HG03060 (cell line): ENCODE measurements at regions not wholly inside any gene's neighbourhood (a gene's known extent, or its start where the extent isn't known, plus 50 kb on each side); places are given as distances from the start of the nearest gene placed in this dataset.

ENCODE experiments used
- ATAC-seq: cut with Tn5 transposase; IDR thresholded peaks from one replicate; pipeline ENCODE4 v1.9.1; 2021; ENCODE audit warnings: low read depth, moderate number of reproducible peaks; ENCODE audit not compliant: unreplicated experiment

DNA sequence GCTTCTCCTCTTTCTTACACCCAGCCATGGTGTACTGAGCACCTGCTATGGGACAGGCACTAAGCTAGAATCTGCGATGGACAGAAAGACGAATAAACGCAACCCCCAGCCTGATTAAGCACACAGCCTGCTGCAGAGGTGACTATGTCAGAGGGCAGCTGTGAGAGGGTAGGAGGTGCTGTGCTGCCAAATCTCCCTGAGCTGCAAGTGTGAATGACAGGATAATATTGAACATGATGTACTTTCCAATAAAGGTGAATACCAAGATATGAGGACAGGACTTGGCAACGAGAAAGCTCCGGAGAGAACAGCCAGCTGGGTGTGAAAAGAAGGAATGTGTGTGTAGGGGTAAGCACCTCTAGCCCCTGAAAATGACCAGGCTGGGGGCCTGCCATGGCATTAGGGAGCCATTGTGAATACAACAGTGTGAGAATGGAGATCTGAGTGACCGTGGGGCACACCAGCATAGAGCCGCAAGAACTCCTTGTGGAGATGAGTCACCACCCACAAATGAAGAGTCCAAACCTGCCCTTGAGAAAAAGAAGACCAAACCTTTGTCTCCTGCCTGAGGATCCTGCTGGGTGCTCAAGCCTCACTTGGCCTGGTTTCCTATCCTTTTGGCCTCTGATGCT is 83.0 kb upstream of the ATF3 start:
- ATAC-seq = no peak

DNA sequence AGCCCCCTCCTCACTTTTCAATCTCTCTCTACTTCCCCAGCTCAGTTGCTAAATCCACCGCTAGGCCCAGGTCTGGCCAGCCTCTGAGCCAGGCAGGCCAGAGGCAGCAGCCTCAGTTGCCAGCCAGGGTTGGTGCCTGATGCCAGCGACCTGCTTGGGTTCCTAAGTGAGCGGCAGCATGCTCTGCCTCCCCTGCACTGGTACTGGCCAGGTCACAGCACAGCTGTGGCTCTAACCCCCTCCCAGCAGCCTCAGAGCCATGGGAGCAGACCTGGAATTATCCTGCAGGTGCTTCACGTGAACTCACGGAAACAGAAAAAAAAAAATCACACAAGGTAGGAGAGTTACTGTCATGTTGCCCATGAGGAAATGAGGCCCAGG is 82.5 kb upstream of the ATF3 start:
- no peak for ATAC-seq

DNA sequence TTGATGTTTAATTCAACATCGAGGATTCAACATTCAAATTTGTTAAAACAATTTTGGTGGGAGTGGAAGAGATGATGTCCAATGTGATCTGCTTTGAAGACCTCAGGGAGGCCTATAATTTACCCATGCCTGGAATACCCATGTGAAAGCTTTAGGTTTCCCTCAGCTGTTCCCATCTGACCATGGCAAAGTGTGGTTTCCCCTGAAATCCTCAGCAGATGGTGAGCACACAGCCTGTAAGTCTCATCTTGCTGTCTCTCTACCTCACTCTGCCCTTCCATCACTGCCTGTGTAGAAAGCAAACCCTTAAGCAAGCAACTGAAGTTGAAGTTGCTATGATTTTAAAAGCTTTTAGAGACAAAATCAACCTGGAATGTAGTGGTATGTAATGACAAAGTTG is 80.1 kb upstream of the ATF3 start:
- no peak for ATAC-seq

DNA sequence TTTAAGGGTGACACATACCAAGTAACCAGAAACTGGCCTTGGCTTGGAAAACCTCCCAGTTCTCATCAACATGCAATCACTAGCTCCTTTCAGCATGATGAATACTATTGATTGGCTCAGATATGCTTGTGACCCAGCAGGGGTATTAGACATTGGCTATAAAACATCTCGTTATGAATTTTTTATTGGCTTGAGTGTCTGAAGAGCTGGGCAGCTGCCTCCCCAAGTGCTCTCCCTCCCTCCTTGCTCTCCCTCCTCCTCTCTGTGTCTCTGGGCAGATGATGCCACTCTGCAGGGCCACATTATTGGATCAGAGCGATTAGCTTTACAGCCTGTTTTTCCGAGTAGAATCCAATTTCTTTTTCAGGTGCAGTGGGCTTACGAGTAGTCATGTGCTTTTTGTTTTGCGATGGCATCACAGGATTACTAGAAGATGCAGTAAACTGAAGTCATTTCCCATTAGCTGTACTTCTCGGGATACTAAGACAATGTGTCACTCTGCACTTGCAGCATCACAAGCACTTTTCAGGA is 79.3 kb upstream of the ATF3 start:
- ATAC-seq = no peak

DNA sequence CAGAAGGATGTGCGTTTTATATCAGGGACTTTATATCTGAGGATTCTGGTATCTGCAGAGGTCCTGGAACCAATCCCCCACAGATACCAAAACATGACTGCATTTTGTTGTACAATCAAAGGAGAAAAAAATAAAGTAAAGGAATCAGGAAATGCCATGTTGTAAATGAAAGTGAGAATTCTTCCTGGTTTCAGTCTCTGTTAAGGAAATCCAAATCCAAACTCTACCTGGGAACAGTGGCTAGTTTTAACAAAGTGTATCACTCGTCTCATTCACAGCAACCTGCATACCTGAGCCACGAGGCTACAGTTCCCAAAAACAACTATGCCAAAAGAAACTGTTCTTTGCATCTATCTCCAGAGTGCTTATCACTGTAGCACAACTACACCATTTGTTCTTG is 77.3 kb upstream of the ATF3 start:
- no peak for ATAC-seq

DNA sequence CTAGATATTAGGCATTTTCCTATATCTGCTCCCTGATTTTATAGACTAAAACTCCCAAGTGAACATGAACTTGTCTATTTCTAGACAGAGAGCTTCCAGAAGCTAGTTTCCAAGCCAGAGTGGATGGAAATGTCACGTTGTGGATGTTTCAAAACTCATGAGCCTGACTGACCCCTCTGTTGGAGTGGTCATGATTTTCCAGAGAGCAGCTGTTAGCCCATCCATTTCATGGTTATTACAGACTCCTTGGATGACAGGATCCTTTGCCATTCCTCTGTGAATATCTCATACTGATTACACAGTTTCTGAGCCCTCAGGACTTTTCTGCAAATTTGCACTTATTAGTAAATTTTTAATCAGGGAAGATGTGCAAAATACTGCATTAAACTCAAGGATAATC is 76.8 kb upstream of the ATF3 start:
- no peak for ATAC-seq

DNA sequence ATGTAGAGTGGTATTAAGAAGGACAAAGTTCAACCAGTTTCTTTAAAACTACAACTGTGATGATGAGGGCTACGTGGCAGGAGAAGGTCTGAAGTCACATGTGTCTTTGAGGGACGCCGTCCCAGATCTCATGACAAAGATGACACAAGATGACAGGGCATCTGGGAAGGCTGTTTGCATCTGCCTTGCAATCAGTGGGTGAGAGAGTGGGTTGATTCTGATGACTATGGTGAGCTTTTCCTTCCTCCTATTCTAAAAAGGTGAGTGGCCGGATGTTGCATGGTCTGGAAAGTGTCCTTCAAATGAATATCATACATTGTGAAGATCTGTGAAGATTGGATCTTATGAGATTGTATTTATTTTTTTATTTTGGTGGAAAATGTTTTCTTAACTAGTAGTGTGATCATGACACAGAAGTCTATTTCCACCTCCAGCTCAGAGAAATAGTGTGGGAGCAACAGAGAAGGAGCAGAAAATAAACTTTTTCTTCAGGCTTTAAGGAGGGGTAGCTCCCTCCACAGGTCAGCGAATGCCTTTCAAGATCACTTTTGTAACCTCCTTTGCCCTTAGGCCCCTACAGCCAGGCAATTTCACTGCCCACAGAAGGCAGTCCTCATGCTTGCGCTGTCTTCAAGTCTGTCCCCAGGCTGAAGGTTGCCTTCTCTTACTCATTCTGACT is 76.0 kb upstream of the ATF3 start:
- no peak for ATAC-seq

DNA sequence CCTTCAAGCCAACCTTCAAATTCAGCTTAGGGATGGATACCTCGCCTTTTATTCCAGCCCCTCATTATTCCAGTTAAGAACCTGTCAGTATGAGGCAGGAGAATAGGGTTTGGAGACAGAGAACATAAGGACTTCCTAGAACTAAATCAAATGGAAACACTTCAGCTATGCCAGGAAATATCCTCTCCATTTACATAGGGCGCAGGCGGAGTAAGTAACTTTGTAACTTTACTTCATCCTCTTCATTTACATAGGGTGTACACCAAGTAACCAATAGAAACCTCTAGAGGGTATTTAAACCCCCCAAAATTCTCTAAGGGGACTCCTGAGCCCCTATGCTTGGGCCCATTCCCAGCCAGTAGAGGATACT is 75.4 kb upstream of the ATF3 start:
- no peak for ATAC-seq

DNA sequence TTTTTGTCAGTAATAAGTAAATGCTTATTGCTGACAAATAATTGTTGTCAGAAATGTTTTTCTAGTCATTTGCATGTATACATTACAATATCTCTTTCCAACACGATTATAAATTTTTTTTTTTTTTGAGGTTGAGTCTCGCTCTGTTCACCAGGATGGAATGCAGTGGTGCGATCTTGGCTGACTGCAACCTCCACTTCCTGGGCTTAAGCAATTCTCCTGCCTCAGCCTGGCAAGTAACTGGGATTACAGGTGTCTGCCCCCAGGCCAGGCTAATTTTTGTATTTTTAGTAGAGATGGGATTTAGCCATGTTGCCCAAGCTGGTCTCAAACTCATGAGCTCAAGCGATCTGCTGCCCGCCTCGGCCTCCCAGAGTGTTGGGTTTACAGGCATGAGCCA is 72.0 kb upstream of the ATF3 start:
- no peak for ATAC-seq

DNA sequence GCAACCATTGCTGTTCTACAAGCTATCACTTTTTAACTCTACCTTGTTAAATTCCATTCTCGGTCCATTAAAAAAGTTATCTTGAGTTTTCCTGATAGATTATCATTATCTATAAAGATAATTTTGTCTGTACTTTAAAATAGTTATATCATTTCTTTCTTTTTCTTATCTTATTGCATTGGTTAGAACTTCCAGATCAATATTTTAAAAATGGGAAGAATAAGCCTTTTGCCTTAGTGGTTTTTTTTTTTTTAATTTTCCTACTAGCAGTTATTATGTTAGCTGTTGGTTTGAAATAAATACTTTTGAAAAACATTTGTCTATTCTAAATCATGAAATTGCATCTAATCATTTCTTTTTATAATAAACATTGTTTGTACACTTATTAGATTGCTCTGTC is 71.0 kb upstream of the ATF3 start:
- no peak for ATAC-seq

DNA sequence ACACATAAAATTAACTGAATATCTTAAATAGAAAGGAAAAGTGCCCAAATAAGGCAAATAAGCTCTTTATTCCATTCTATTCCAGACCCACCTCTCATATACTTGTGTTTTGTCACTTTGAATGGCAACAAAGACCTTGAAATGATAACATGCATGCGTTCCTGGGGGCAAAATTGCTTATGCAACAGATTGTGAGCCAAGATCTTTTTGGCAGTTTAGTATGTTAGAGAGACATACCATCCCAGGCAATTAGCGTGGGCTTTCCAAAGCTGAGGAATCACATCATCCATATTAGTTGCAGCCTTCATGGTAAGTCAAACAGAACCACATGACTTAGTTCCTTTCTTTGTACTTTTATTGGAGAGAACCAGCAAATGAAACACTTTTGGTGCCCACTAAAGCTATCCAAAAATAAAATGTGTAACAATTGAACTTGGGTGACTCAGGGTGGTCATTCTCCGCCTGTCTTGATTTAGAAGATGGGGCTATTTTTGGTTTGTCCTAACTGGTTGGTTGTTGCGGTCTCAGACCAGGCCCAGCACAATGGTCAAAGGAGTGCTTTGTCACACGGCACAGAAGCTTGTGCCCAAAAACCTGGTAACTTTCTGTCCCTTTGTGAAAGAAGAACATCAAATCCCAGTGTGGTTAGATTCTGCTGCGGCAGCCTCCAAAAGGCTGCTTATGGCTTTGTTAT is 68.7 kb upstream of the ATF3 start:
- ATAC-seq = no peak

DNA sequence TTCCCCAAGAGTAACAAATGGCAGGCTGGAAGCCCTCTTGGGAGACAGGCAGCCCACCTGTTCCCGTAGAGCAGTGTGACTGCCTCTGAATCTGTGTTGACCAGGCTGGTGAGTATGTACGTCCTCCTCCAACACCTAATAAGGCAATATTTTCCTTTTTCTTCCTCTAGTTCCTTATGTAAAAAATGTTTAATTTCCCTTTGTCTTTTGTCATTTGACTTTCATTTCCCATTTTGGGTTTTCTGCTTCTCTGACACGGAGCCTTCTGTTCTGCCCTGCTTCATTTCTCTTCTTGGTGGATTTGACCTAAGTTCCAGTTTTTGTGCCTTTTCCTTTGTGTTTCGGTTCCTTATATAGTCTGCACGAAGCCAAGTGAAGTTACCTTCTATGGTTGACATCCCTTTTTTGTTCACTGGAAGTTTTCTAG is 65.8 kb upstream of the ATF3 start:
- no peak for ATAC-seq

DNA sequence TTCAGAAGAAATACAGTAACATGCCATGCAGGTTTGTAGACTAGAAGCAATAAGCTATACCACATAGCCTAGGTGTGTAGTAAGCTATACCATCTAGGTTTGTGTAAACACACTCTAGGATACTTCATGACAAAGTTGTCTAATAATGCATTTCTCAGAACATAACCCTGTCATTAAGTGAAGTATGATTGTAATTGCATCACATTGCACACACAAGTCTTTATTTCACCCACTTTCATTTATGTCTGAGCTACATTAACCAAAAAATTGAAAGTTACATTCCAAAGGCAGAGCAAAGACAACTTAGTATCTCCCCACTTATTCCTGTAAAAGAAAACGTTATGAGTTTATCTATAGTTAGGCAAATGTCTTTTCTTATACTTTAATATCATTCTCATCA is 64.5 kb upstream of the ATF3 start:
- ATAC-seq = no peak

DNA sequence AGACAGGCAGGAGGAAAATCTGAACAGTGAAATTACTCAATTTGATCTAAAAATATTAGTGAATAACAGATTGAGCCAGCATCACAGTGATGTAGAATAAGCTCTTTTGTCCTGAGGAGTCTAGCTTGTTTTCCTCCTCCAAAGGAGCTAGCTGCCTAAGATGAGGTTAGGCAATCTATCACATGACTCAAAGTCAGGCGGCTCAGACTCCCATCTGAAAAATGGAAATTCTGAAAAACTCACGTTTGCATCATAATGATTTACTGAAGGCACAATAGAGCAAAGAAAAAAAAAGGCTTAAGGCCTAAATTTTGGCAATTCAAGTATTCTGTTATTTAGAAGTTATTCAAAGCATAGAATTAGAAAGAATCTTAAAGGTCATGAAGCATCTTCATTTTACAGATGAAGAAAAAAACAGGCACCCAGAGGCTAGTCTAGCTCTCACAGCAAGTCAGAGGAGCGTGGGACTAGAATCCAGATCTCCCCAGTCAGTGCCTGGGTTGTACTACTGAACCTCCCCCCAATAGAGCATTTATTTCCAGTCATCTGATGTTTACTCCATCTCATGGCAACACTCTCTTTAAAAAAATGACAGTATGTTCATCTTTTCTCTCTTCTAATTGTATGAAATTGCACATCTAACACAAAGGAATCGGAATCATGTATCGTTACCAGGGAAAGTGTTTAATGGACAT is 62.5 kb upstream of the ATF3 start:
- ATAC-seq = no peak

DNA sequence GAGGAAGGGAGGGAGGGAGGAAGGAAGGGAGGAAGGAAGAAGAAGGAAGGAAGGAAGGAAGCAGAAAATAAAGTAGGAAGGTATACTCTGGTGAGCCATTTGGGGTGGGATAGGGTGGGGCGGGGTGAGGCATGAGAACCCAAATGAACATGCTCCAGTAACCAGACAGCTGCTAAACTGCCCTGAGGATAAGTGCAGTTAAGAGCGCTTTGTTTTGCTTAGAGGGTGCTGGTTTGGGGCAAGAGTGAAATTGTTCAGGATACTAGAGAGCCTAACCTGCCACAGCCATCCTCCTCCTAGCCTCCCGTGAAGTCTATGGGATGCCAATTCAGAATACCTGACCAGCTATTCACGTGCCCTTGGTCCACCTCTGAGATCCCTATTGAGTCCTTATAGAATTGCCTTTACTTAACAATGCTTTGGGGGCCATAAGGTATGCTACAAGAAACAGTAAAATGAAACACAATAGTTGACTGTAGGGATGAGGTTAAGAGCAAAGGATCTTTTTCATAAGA is 59.0 kb upstream of the ATF3 start:
- ATAC-seq = no peak

DNA sequence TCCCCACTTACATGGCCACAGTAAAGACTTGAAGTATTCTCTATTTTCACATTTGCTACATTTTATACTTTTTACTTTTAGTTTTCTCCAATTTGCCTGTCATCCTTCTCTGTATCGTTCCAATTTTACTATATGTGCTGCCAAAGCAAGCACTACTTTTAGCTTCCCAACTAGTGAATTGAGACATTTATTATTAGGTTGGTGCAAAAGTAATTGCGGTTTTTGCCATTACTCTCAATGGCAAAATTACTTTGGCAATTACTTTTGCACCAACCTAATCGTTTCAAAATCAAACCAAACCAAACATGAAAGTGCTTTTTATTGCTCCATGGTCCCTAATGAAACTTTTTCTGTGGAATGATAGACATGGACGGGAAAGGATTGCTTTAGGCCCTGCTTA is 56.6 kb upstream of the ATF3 start:
- no peak for ATAC-seq

DNA sequence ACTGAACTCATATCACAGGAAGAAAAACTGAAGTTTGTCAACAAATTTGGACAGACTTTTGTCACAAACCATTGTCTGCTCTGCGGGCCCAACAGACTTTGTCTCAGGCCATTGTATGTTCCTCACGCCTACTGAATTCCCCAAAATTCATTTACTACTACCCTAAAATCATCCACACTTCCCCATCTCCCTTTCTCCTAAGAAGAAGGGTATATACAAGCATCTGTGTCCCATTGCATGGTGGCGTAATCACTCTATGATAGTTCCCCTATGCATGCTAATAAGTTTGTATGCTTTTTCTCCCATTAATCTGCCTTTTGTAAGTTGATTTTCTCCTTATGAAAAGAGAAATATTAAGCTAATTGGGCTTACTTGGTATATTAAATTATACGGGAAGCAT is 54.9 kb upstream of the ATF3 start:
- ATAC-seq = no peak

DNA sequence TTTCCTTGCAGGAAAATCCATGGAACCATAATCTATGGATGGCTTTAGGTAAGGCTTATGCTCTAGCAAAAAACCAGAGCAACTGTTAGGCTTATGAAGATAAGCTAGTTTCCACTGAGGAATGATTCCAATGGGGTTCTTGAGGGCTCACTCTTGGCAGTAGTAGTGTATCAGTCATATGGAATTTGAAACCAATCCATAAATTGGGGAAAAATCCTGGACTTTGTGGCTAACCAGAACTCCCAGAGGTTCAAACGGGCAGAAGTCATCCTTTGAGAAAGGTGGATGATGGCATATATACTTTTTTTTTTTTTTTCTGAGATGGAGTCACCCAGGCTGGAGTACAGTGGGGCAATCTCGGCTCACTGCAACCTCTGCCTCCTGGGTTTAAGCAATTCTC is 54.2 kb upstream of the ATF3 start:
- no peak for ATAC-seq

DNA sequence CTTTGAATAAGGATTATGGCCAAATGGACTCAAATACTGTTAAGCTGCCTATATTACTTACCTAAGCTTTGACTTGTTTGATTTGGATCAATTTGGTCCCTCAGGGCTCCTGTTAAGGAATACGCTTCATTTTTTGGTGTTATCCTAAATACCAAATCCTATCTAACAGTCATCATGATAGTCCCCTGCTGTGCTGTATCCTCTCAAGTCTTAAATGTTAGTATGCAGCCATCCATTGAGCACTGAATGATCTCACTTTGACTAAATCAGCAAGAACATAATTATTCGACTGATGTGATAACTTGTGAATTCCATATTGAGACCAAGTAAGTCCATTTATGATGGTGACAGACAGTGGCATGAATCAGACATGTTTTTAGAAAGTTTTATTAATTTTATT is 53.1 kb upstream of the ATF3 start:
- ATAC-seq = no peak

DNA sequence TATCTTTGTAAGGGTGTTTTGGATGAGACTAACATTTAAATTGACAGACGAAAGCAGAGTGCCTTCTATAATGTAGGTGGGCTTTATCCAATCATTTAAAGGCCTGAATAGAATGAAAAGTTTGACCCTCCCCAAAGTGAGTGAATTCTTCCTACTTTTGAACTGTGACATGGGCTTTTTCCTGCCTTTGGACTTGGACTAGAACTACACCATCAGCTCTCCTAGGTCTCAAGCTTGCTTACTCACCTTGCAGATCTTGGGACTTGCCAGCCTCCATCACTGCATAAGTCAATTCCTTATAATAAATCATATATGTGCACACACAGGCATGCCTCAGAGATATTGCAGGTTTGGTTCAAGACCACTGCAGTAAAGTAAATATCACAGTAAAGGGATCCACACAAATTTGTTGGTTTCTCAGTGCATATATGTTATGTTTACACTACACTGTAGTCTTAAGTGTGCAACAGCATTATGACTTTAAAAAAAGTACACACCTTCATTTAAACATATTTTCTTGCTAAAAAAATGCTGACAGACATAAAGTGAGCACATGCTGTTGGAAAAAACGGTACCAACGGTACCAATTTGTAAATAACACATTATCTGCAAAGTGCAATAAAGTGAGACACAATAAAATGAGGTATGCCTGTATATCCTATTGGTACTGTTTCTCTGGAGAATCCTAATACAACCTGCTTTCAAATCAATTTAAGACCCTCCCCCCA is 51.6 kb upstream of the ATF3 start:
- ATAC-seq = no peak
